GM23338 (cell line): ENCODE measurements at regions not wholly inside any gene's neighbourhood (a gene's known extent, or its start where the extent isn't known, plus 50 kb on each side); places are given as distances from the start of the nearest gene placed in this dataset.

Experiments
- ATAC-seq: fragments of 200-7000 bp; cut with Tn5 transposase; 3 replicates; pipeline ENCODE4 v1.9.1; 2020
- DNase-seq: peaks from one replicate; pipeline ENCODE4 v3.0.0-alpha.2; 2015; ENCODE audit warnings: low spot score
- H2AFZ ChIP-seq: fragments of 200-600 bp; sonication (generic); 2 replicates; pipeline ENCODE4 v1.8.0; 2016; ENCODE audit warnings: antibody characterized with exemption, mild to moderate bottlenecking, moderate library complexity
- H3F3A ChIP-seq: fragments of 200-600 bp; sonication (generic); replicated peaks from 2 replicates; pipeline ENCODE4 v1.8.0; 2017; ENCODE audit warnings: antibody characterized with exemption, mixed run types, low read depth
- H3K27ac ChIP-seq: fragments of 200-600 bp; sonication (generic); 2 replicates; pipeline ENCODE4 v1.6.1; 2016; ENCODE audit warnings: low read depth
- H3K27me3 ChIP-seq: fragments of 200-600 bp; sonication (generic); 2 replicates; pipeline ENCODE4 v1.8.0; 2016; ENCODE audit warnings: mild to moderate bottlenecking, mixed run types, moderate library complexity; ENCODE audit not compliant: insufficient read depth
- H3K36me3 ChIP-seq: fragments of 200-600 bp; sonication (generic); 2 replicates; pipeline ENCODE4 v1.8.0; 2016; ENCODE audit warnings: mild to moderate bottlenecking; ENCODE audit not compliant: insufficient read depth
- H3K4me1 ChIP-seq: fragments of 200-600 bp; sonication (generic); 2 replicates; pipeline ENCODE4 v1.8.0; 2016; ENCODE audit warnings: mild to moderate bottlenecking, moderate library complexity; ENCODE audit not compliant: insufficient read depth
- H3K4me2 ChIP-seq: fragments of 200-600 bp; sonication (generic); 2 replicates; pipeline ENCODE4 v1.7.1; 2017; ENCODE audit warnings: mixed run types
- H3K4me3 ChIP-seq: fragments of 200-600 bp; sonication (generic); 2 replicates; pipeline ENCODE4 v1.6.1; 2016; ENCODE audit warnings: mixed run types
- H3K79me2 ChIP-seq: fragments of 200-600 bp; sonication (generic); replicated peaks from 2 replicates; pipeline ENCODE4 v1.8.0; 2017; ENCODE audit warnings: mild to moderate bottlenecking; ENCODE audit not compliant: insufficient read depth
- H3K9me2 ChIP-seq: fragments of 200-600 bp; sonication (generic); 2 replicates; pipeline ENCODE4 v1.8.0; 2017; ENCODE audit not compliant: insufficient read depth
- H4K20me1 ChIP-seq: fragments of 200-600 bp; sonication (generic); replicated peaks from 2 replicates; pipeline ENCODE4 v1.8.0; 2017; ENCODE audit warnings: mild to moderate bottlenecking; ENCODE audit not compliant: insufficient read depth
- H3K27ac Mint-ChIP-seq: 2 replicates; pipeline ENCODE4 v1.8.0; 2020; ENCODE audit warnings: inconsistent platforms, mild to moderate bottlenecking, moderate library complexity, mixed read lengths
- H3K27me3 Mint-ChIP-seq: 3 replicates; pipeline ENCODE4 v1.8.0; 2022; ENCODE audit warnings: low read depth, mild to moderate bottlenecking, moderate library complexity, mixed read lengths, inconsistent platforms; ENCODE audit not compliant: insufficient read depth, poor library complexity
- H3K36me3 Mint-ChIP-seq: 3 replicates; pipeline ENCODE4 v1.8.0; 2021; ENCODE audit warnings: low read depth, mild to moderate bottlenecking, inconsistent platforms, moderate library complexity, mixed read lengths
- H3K4me1 Mint-ChIP-seq: 3 replicates; pipeline ENCODE4 v1.8.0; 2020; ENCODE audit warnings: mild to moderate bottlenecking, inconsistent platforms, mixed read lengths
- H3K4me3 Mint-ChIP-seq: 3 replicates; pipeline ENCODE4 v1.8.0; 2021; ENCODE audit warnings: moderate library complexity, mild to moderate bottlenecking, inconsistent platforms, mixed read lengths
- H3K9me3 Mint-ChIP-seq: 3 replicates; pipeline ENCODE4 v1.8.0; 2020; ENCODE audit warnings: moderate library complexity, mild to moderate bottlenecking, inconsistent platforms, mixed read lengths
- CREB1 ChIP-seq: fragments of 250-450 bp; sonication (Bioruptor Pico); IDR thresholded peaks from 2 replicates; pipeline ENCODE4 v1.5.0; 2020; ENCODE audit warnings: low read depth, mild to moderate bottlenecking, moderate library complexity
- EZH2 ChIP-seq: fragments of 200-600 bp; sonication (generic); IDR thresholded peaks from one replicate; pipeline ENCODE4 v1.8.0; 2017; ENCODE audit warnings: antibody characterized with exemption, mild to moderate bottlenecking, low read depth; ENCODE audit not compliant: unreplicated experiment
- EZH2phosphoT487 ChIP-seq: fragments of 200-600 bp; sonication (generic); IDR thresholded peaks from one replicate; pipeline ENCODE4 v1.8.1; 2018; ENCODE audit warnings: antibody characterized with exemption; ENCODE audit not compliant: unreplicated experiment
- JUNB ChIP-seq: IDR thresholded peaks from one replicate; pipeline ENCODE4 v1.6.1; 2016; ENCODE audit warnings: antibody characterized with exemption; ENCODE audit not compliant: unreplicated experiment
- NANOG ChIP-seq: IDR thresholded peaks from 2 replicates; pipeline ENCODE4 v1.6.1; 2016; ENCODE audit warnings: antibody characterized with exemption, borderline replicate concordance
- POLR2AphosphoS5 ChIP-seq: IDR thresholded peaks from 2 replicates; pipeline ENCODE4 v1.6.1; 2016; ENCODE audit warnings: antibody characterized with exemption, low read depth
- STAT1 ChIP-seq: IDR thresholded peaks from one replicate; pipeline ENCODE4 v1.6.1; 2016; ENCODE audit warnings: antibody characterized with exemption; ENCODE audit not compliant: unreplicated experiment
- ZNF114 ChIP-seq: fragments of 250-450 bp; sonication (Bioruptor Pico); IDR thresholded peaks from 2 replicates; pipeline ENCODE4 v1.5.0; 2020; ENCODE audit warnings: mild to moderate bottlenecking, moderate library complexity
- ZNF331 ChIP-seq: fragments of 250-450 bp; sonication (Bioruptor Pico); IDR thresholded peaks from 2 replicates; pipeline ENCODE4 v1.5.0; 2020; ENCODE audit warnings: low read depth, mild to moderate bottlenecking, moderate library complexity
- ZNF462 ChIP-seq: fragments of 250-450 bp; sonication (Bioruptor Pico); IDR thresholded peaks from 2 replicates; pipeline ENCODE4 v1.5.0; 2020; ENCODE audit warnings: mild to moderate bottlenecking, moderate library complexity
- TF ChIP-seq, protein P1 (sequence below): IDR thresholded peaks from 2 replicates; pipeline ENCODE4 v1.6.1; 2016; ENCODE audit warnings: antibody characterized with exemption
- TF ChIP-seq, protein P2 (sequence below): IDR thresholded peaks from one replicate; pipeline ENCODE4 v1.6.1; 2018; ENCODE audit warnings: antibody characterized with exemption; ENCODE audit not compliant: unreplicated experiment
- TF ChIP-seq, protein P3 (sequence below), 2 experiments: fragments of 200-600 bp in 1 of 2; sonication (generic) in 1 of 2; conservative IDR thresholded peaks; 2 replicates each; pipeline versions ENCODE4 v1.5.1 to v1.6.1; 2016 to 2017; ENCODE audit warnings: antibody characterized with exemption in 2 of 2, low read depth in 2 of 2, mild to moderate bottlenecking in 2 of 2, moderate library complexity in 1 of 2

DNA sequence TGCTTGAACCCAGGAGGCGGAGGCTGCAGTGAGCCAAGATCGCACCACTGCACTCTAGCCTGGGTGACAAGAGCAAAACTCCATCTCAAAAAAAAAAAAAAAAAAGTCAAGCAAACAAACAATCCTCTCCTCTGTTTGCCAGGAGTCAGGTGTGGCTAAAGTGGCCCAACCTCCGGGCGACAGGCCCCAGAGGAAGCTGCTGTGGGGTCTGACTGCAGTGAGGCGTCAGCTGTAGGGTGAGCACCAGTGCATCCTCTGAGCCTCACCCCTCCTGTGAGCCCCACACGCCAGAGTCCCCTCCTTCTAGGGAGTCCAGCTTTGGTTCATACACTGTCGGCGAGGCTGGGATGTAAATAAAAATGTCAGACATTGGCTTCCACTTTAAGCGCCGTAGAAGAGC, 76.5 kb upstream of the HS6ST1 start:
- Histone ChIP-seq H3F3A (0 out of 2 replicates have a peak, but pooled peaks cover 6% of the 10 kb centered on the region), H3K36me3 (no peaks in the 10 kb centered on the region), H2AFZ (no peak overlapping the region), H3K4me3 (no peak overlapping the region), H3K79me2 (no peaks in the 10 kb centered on the region), H3K27ac (no peak overlapping the region), H3K27me3 (no peaks in the 10 kb centered on the region), H3K9me2 (no peaks in the 10 kb centered on the region), H3K4me1 (peaks cover 18% of the 10 kb centered on the region), H4K20me1 (no peaks in the 10 kb centered on the region), H3K4me2 (no peak overlapping the region)
- peaks cover 4% of the 10 kb centered on the region for H3K27me3 Mint-ChIP-seq
- H3K9me3 Mint-ChIP-seq, result no peaks in the 10 kb centered on the region
- H3K27ac Mint-ChIP-seq, result no peak overlapping the region
- H3K4me3 Mint-ChIP-seq, result no peak overlapping the region
- TF ChIP-seq, protein P1, sequence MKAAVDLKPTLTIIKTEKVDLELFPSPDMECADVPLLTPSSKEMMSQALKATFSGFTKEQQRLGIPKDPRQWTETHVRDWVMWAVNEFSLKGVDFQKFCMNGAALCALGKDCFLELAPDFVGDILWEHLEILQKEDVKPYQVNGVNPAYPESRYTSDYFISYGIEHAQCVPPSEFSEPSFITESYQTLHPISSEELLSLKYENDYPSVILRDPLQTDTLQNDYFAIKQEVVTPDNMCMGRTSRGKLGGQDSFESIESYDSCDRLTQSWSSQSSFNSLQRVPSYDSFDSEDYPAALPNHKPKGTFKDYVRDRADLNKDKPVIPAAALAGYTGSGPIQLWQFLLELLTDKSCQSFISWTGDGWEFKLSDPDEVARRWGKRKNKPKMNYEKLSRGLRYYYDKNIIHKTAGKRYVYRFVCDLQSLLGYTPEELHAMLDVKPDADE, result no peak
- TF ChIP-seq EZH2 (no peak), POLR2AphosphoS5 (no peak), JUNB (no peak), EZH2phosphoT487 (no peak), ZNF114 (no peak), STAT1 (no peak), ZNF331 (no peak), ZNF462 (CRISPR knock-in tag) (no peak), NANOG (no peak), CREB1 (no peak)
- TF ChIP-seq, protein P2, sequence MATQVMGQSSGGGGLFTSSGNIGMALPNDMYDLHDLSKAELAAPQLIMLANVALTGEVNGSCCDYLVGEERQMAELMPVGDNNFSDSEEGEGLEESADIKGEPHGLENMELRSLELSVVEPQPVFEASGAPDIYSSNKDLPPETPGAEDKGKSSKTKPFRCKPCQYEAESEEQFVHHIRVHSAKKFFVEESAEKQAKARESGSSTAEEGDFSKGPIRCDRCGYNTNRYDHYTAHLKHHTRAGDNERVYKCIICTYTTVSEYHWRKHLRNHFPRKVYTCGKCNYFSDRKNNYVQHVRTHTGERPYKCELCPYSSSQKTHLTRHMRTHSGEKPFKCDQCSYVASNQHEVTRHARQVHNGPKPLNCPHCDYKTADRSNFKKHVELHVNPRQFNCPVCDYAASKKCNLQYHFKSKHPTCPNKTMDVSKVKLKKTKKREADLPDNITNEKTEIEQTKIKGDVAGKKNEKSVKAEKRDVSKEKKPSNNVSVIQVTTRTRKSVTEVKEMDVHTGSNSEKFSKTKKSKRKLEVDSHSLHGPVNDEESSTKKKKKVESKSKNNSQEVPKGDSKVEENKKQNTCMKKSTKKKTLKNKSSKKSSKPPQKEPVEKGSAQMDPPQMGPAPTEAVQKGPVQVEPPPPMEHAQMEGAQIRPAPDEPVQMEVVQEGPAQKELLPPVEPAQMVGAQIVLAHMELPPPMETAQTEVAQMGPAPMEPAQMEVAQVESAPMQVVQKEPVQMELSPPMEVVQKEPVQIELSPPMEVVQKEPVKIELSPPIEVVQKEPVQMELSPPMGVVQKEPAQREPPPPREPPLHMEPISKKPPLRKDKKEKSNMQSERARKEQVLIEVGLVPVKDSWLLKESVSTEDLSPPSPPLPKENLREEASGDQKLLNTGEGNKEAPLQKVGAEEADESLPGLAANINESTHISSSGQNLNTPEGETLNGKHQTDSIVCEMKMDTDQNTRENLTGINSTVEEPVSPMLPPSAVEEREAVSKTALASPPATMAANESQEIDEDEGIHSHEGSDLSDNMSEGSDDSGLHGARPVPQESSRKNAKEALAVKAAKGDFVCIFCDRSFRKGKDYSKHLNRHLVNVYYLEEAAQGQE, result no peak
- TF ChIP-seq, protein P3, sequence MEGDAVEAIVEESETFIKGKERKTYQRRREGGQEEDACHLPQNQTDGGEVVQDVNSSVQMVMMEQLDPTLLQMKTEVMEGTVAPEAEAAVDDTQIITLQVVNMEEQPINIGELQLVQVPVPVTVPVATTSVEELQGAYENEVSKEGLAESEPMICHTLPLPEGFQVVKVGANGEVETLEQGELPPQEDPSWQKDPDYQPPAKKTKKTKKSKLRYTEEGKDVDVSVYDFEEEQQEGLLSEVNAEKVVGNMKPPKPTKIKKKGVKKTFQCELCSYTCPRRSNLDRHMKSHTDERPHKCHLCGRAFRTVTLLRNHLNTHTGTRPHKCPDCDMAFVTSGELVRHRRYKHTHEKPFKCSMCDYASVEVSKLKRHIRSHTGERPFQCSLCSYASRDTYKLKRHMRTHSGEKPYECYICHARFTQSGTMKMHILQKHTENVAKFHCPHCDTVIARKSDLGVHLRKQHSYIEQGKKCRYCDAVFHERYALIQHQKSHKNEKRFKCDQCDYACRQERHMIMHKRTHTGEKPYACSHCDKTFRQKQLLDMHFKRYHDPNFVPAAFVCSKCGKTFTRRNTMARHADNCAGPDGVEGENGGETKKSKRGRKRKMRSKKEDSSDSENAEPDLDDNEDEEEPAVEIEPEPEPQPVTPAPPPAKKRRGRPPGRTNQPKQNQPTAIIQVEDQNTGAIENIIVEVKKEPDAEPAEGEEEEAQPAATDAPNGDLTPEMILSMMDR (conservative IDR thresholded peaks at IDR 0.05; ENCODE audit: low read depth in 2 of 2), result no peak
- DNase-seq (no peak), ATAC-seq (no peak)
- H3K4me1 Mint-ChIP-seq, result peaks cover 19% of the 10 kb centered on the region
- peaks cover 4% of the 10 kb centered on the region; the same call in 1 of the 3 replicates for H3K36me3 Mint-ChIP-seq
